ENCODE measurements at regions not wholly inside any gene's neighbourhood (a gene's known extent, or its start where the extent isn't known, plus 50 kb on each side); places are given as distances from the start of the nearest gene placed in this dataset.

- DNase-seq (ENCODE audit: low read depth), result no peak
- no peak overlapping the region for H3K4me3 ChIP-seq (ENCODE audit: low read depth, low read length)
- TF ChIP-seq MYC (IDR thresholded peaks at IDR 0.05; ENCODE audit: low read depth, low read length), result no peak
- TF ChIP-seq, protein P1, sequence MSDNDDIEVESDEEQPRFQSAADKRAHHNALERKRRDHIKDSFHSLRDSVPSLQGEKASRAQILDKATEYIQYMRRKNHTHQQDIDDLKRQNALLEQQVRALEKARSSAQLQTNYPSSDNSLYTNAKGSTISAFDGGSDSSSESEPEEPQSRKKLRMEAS (IDR thresholded peaks at IDR 0.05; ENCODE audit: low read depth, low read length), result no peak
- no peak for TF ChIP-seq POLR2A (IDR thresholded peaks at IDR 0.05; ENCODE audit: extremely low read depth, insufficient read length)
These were observed 53.1 kb upstream of the STK39 start for GRCh38 chr2:168300460-168300859.

DNA sequence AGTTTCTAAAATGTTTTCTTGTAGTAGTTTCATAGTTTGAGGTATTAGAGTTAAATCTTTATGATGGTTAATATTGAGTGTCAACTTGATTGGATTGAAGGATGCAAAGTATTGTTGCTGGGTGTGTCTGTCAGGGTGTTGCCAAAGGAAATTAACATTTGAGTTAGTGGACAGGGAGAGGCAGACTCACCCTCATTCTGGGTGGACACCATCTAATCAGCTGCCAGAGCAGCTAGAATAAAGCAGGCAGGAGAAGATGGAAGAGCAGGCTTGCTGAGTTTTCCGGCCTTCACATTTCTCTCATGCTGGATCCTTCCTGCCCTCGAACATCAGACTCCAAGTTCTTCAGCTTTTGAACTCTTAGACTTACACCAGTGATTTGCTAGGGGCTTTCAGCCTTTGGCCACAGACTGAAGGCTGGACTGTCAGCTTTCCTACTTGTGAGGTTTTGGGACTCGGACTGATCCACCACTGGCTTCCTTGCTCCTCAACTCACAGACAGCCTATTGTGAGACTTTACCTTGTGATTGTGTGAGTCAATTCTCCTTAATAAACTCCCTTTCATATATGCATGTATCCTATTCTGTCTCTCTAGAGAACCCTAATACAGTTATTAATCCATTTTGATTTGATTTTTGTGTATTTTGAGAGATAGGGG is 56.8 kb upstream of the STK39 start:
- H3K4me3 ChIP-seq (ENCODE audit: low read depth, low read length), result no peak overlapping the region
- TF ChIP-seq POLR2A (IDR thresholded peaks at IDR 0.05; ENCODE audit: extremely low read depth, insufficient read length) (no peak), CTCF (IDR thresholded peaks at IDR 0.05; ENCODE audit: low read depth, low read length) (no peak), MYC (IDR thresholded peaks at IDR 0.05; ENCODE audit: low read depth, low read length) (no peak)
- TF ChIP-seq, protein P1 (IDR thresholded peaks at IDR 0.05; ENCODE audit: low read depth, low read length), result no peak
- no peak for DNase-seq (ENCODE audit: low read depth)

- DNase-seq (ENCODE audit: low read depth), result no peak
- H3K4me3 ChIP-seq (ENCODE audit: low read depth, low read length), result no peak overlapping the region
- TF ChIP-seq, protein P1 (IDR thresholded peaks at IDR 0.05; ENCODE audit: low read depth, low read length), result no peak
- no peak for TF ChIP-seq POLR2A (IDR thresholded peaks at IDR 0.05; ENCODE audit: extremely low read depth, insufficient read length)
These were observed 60.0 kb upstream of the STK39 start for GRCh38 chr2:168307379-168307778.

DNA sequence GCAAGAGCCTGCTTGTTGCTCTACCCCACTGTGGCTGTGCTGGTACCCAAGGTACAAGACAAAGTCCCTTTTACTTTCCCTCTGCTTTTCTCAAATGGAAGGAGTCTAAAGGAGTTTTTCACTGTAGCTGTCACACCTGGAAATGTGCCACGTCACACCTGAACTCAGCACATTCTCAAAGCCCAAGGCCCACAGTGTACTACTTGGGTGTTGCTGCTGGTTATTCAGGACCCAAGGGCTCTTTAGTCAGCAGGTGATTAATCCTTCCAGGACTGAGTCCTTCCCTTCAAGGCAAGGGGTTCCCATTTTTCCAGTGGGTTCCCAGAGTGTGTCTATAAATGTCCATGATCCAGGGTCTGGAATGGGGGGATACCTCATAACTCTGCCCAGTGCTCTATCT is 63.2 kb upstream of the STK39 start:
- TF ChIP-seq POLR2A (IDR thresholded peaks at IDR 0.05; ENCODE audit: extremely low read depth, insufficient read length) (no peak), MYC (IDR thresholded peaks at IDR 0.05; ENCODE audit: low read depth, low read length) (no peak), CTCF (IDR thresholded peaks at IDR 0.05; ENCODE audit: low read depth, low read length) (no peak)
- DNase-seq (ENCODE audit: low read depth), result no peak
- no peak overlapping the region for H3K4me3 ChIP-seq (ENCODE audit: low read depth, low read length)

- no peak for DNase-seq (ENCODE audit: low read depth)
- no peak for TF ChIP-seq MYC (IDR thresholded peaks at IDR 0.05; ENCODE audit: low read depth, low read length)
- TF ChIP-seq POLR2A (IDR thresholded peaks at IDR 0.05; ENCODE audit: extremely low read depth, insufficient read length), result no peak
- TF ChIP-seq CTCF (IDR thresholded peaks at IDR 0.05; ENCODE audit: low read depth, low read length), result no peak
- TF ChIP-seq, protein P1 (IDR thresholded peaks at IDR 0.05; ENCODE audit: low read depth, low read length), result no peak
- H3K4me3 ChIP-seq (ENCODE audit: low read depth, low read length), result no peak overlapping the region
These were observed 64.0 kb upstream of the STK39 start for GRCh38 chr2:168311261-168311910.

- H3K4me3 ChIP-seq (ENCODE audit: low read depth, low read length), result no peak overlapping the region
These were observed 64.8 kb upstream of the STK39 start for GRCh38 chr2:168312036-168312822.

More at GRCh38 chr2:168312036-168312822, 64.8 kb upstream of the STK39 start:
- no peak for DNase-seq (ENCODE audit: low read depth)
- TF ChIP-seq CTCF (IDR thresholded peaks at IDR 0.05; ENCODE audit: low read depth, low read length), result no peak
